Calu3 (cell line): ENCODE measurements at regions not wholly inside any gene's neighbourhood (a gene's known extent, or its start where the extent isn't known, plus 50 kb on each side); places are given as distances from the start of the nearest gene placed in this dataset.
"Not testable (repeated sequence)": the region's sequence is repeated elsewhere in the genome, so short reads cannot be mapped to it uniquely, and the experiment has no call there.

Experiments used
- BruUV-seq: library from RNA; stranded (reverse); fragments of 400-500 nt; replicated peaks from 2 replicates; lab custom pipeline; 2021; lab: Mats Ljungman, UMichigan
- CTCF ChIA-PET: fragments of 300-600 bp; sonication (Branson Sonifier 250); formaldehyde crosslinking; loops from one replicate; lab custom pipeline; 2022; ENCODE audit warnings: antibody characterized with exemption; lab: Charles Lee
- DNase-seq: peaks from one replicate; pipeline ENCODE4 v3.0.0; 2022
- H3K27ac Mint-ChIP-seq: one replicate; pipeline ENCODE4 v1.8.0; 2022; ENCODE audit warnings: mixed read lengths; ENCODE audit not compliant: unreplicated experiment
- H3K27me3 Mint-ChIP-seq: one replicate; pipeline ENCODE4 v1.8.0; 2022; ENCODE audit warnings: mixed read lengths; ENCODE audit not compliant: unreplicated experiment
- H3K36me3 Mint-ChIP-seq: one replicate; pipeline ENCODE4 v1.8.0; 2022; ENCODE audit warnings: mild to moderate bottlenecking, moderate library complexity, mixed read lengths; ENCODE audit not compliant: insufficient read depth, unreplicated experiment
- H3K4me1 Mint-ChIP-seq: one replicate; pipeline ENCODE4 v1.8.0; 2022; ENCODE audit warnings: mild to moderate bottlenecking, low read depth, mixed read lengths; ENCODE audit not compliant: unreplicated experiment
- H3K4me3 Mint-ChIP-seq: one replicate; pipeline ENCODE4 v1.8.0; 2022; ENCODE audit warnings: mild to moderate bottlenecking, low read depth, moderate library complexity, mixed read lengths; ENCODE audit not compliant: unreplicated experiment
- H3K9me3 Mint-ChIP-seq: one replicate; pipeline ENCODE4 v1.8.0; 2022; ENCODE audit warnings: low read depth, mixed read lengths; ENCODE audit not compliant: unreplicated experiment
- intact Hi-C: fragments of 100-400 bp; cut with micrococcal nuclease; formaldehyde crosslinking; loops from one replicate; pipeline ENCODE4 v1.10.0; 2022; ENCODE audit not compliant: unreplicated experiment
- TF ChIP-seq, protein P1 (sequence below): fragments of 200-600 bp; IDR thresholded peaks from one replicate; pipeline ENCODE4 v1.8.0; 2022; ENCODE audit warnings: antibody characterized with exemption; ENCODE audit not compliant: unreplicated experiment

DNA sequence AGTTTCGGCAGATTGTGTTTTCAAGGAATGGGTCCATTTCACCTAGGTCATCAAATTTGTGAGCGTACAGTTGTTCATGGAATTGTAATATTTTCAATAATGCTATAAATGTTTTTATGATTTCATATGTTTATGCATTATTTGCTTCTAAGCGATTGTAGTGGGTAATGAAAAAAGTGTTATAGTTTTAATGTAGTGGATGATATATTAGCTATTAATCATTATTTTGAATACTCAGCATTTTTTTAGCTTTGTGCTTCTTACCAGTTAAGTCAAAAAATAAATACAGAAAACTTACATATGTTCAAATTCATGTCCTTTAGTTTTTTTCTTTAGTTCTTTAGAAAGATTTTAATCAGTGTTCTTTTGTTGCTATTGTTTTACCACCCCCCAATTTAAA is 677.0 kb downstream of the STK39 start:
- Mint-ChIP-seq H3K9me3 (no peaks in the 10 kb centered on the region), H3K4me3 (no peak overlapping the region), H3K27ac (no peak overlapping the region), H3K4me1 (no peaks in the 10 kb centered on the region), H3K27me3 (no peaks in the 10 kb centered on the region), H3K36me3 (no peaks in the 10 kb centered on the region)
- TF ChIP-seq, protein P1, sequence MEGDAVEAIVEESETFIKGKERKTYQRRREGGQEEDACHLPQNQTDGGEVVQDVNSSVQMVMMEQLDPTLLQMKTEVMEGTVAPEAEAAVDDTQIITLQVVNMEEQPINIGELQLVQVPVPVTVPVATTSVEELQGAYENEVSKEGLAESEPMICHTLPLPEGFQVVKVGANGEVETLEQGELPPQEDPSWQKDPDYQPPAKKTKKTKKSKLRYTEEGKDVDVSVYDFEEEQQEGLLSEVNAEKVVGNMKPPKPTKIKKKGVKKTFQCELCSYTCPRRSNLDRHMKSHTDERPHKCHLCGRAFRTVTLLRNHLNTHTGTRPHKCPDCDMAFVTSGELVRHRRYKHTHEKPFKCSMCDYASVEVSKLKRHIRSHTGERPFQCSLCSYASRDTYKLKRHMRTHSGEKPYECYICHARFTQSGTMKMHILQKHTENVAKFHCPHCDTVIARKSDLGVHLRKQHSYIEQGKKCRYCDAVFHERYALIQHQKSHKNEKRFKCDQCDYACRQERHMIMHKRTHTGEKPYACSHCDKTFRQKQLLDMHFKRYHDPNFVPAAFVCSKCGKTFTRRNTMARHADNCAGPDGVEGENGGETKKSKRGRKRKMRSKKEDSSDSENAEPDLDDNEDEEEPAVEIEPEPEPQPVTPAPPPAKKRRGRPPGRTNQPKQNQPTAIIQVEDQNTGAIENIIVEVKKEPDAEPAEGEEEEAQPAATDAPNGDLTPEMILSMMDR = no peak
- no TSS peak for BruUV-seq
- CTCF ChIA-PET = no interaction called here
- DNase-seq = no peak
- intact Hi-C loops = no loop called here

DNA sequence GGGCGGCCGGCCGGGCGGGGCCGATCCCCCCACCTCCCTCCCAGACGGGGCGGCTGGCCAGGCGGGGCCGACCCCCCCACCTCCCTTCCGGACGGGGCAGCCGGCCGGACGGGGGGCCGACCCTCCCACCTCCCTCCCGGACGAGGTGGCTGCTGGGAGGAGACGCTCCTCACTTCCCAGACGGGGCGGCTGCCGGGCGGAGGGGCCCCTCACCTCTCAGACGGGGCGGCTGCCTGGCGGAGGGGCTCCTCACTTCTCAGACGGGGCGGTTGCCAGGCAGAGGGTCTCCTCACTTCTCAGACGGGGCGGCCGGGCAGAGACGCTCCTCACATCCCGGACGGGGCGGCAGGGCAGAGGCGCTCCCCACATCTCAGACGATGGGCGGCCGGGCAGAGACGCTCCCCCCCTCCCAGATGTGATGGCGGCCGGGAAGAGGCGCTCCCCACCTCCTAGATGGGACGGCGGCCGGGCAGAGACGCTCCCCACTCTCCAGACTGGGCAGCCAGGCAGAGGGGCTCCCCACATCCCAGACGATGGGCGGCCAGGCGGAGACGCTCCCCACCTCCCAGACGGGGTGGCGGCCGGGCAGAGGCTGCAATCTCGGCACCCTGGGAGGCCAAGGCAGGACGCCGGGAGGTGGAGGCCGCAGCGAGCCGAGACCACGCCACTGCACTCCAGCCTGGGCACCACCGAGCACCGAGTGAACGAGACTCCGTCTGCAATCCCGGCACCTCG is 675.8 kb downstream of the XIRP2 start:
- BruUV-seq, H3K4me3 Mint-ChIP-seq, DNase-seq, H3K27me3 Mint-ChIP-seq, H3K9me3 Mint-ChIP-seq, H3K36me3 Mint-ChIP-seq, H3K27ac Mint-ChIP-seq, intact Hi-C loops, CTCF ChIA-PET, H3K4me1 Mint-ChIP-seq: not testable (repeated sequence)

DNA sequence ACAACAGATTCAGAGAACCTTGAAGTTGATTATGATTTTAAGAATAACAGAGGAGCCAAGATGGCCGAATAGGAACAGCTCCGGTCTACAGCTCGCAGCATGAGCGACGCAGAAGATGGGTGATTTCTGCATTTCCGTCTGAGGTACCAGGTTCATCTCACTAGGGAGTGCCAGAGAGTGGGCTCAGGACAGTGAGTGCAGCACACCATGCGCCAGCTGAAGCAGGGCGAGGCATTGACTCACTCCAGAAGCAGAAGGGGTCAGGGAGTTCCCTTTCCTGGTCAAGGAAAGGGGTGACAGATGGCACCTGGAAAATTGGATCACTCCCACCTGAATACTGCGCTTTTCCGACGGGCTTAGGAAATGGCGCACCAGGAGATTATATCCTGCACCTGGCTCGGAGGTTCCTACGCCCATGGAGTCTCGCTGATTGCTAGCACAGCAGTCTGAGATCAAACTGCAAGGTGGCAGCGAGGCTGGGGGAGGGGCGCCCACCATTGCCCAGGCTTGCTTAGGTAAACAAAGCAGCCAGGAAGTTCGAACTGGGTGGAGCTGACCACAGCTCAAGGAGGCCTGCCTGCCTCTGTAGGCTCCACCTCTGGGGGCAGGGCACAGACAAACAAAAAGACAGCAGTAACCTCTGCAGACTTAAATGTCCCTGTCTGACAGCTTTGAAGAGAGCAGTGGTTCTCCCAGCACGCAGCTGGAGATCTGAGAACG is 670.2 kb downstream of the XIRP2 start:
- DNase-seq, H3K4me1 Mint-ChIP-seq, H3K4me3 Mint-ChIP-seq, H3K9me3 Mint-ChIP-seq, intact Hi-C loops, H3K27ac Mint-ChIP-seq, CTCF ChIA-PET, BruUV-seq, H3K36me3 Mint-ChIP-seq, H3K27me3 Mint-ChIP-seq: not testable (repeated sequence)

DNA sequence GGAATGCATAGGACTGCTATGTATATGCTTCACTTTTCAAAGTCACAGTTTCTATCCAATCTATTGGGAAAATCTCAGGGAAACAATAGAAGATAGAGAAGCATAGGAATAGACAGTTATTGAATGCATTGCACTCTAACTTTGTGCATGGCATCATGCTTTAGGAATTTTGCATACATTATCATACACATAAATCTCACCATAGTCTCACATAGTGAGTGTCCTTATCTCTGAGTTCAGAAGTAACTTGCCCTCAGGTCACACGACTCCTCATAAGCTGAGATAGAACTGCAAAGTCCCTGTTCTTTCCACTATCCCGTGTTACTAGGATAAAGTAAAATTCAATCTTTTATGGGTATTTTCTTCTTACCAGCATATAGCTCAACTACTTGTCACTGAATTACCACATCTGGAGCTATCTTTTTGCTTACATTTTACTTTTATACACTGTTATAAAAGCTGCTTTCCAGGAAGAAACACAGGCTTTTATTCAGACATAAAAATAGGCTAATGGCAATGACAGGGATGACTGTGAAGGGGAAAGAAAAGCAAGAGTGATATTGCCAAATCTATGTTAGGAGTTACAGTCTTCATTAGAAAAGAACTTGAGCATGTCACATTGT is 666.9 kb downstream of the XIRP2 start:
- Mint-ChIP-seq H3K36me3 (no peaks in the 10 kb centered on the region), H3K4me3 (no peak overlapping the region), H3K9me3 (peaks cover 4% of the 10 kb centered on the region), H3K4me1 (no peaks in the 10 kb centered on the region), H3K27me3 (no peaks in the 10 kb centered on the region), H3K27ac (no peak overlapping the region)
- no peak for DNase-seq
- no TSS peak for BruUV-seq
- intact Hi-C loops = no loop called here
- CTCF ChIA-PET = no interaction called here
- TF ChIP-seq, protein P1 = no peak

DNA sequence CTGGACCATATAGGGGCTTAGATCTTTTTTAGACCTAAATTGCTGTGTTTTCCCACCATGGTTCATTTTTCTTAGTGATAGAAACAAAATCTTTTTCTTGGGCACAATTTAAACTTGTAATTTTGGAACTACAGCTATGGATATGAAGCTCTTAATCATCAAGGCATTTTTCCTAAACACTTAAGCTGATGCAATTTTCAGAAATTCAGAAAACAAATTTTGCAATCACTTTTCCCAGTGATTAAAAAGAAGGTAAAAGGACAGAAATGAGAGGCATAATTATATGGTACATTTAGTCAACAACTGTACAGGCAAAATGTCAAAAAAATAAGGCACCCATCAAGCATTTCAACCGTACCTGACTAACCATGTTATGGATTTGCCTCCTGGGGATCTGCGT is 665.4 kb downstream of the XIRP2 start:
- Mint-ChIP-seq H3K4me3 (no peak overlapping the region), H3K27me3 (no peaks in the 10 kb centered on the region), H3K36me3 (no peaks in the 10 kb centered on the region), H3K27ac (no peak overlapping the region), H3K4me1 (no peaks in the 10 kb centered on the region), H3K9me3 (no peaks in the 10 kb centered on the region)
- BruUV-seq = no TSS peak
- intact Hi-C loops = no loop called here
- DNase-seq = no peak
- CTCF ChIA-PET = no interaction called here
- TF ChIP-seq, protein P1 = no peak
